GM23248 (cell line): ENCODE measurements at regions not wholly inside any gene's neighbourhood (a gene's known extent, or its start where the extent isn't known, plus 50 kb on each side); places are given as distances from the start of the nearest gene placed in this dataset.
A peak's percentile ranks its signal among the peaks of the same experiment; 100 is the strongest.

Experiments used
- DNase-seq: peaks from one replicate; pipeline ENCODE4 v3.0.0-alpha.2; 2015
- H2AFZ ChIP-seq: fragments of 200-600 bp; sonication (generic); 2 replicates; pipeline ENCODE4 v1.6.1; 2016; ENCODE audit warnings: antibody characterized with exemption
- H3F3A ChIP-seq: fragments of 200-600 bp; sonication (generic); 2 replicates; pipeline ENCODE4 v1.6.1; 2016; ENCODE audit warnings: mild to moderate bottlenecking, antibody characterized with exemption, mixed run types; ENCODE audit not compliant: insufficient read depth
- H3K27ac ChIP-seq: fragments of 200-600 bp; sonication (generic); 2 replicates; pipeline ENCODE4 v1.5.1; 2016; ENCODE audit warnings: mild to moderate bottlenecking
- H3K27me3 ChIP-seq: fragments of 200-600 bp; sonication (generic); replicated peaks from 2 replicates; pipeline ENCODE4 v1.6.1; 2016; ENCODE audit warnings: mild to moderate bottlenecking; ENCODE audit not compliant: insufficient read depth
- H3K36me3 ChIP-seq: fragments of 200-600 bp; sonication (generic); 2 replicates; pipeline ENCODE4 v1.6.1; 2016; ENCODE audit warnings: low read depth, mild to moderate bottlenecking
- H3K4me1 ChIP-seq: fragments of 200-600 bp; sonication (generic); 2 replicates; pipeline ENCODE4 v1.6.1; 2016; ENCODE audit warnings: mild to moderate bottlenecking; ENCODE audit not compliant: insufficient read depth
- H3K4me2 ChIP-seq: fragments of 200-600 bp; sonication (generic); one replicate; pipeline ENCODE4 v1.6.1; 2016; ENCODE audit warnings: mild to moderate bottlenecking; ENCODE audit not compliant: unreplicated experiment
- H3K4me3 ChIP-seq: fragments of 200-600 bp; sonication (generic); 2 replicates; pipeline ENCODE4 v1.5.1; 2016; ENCODE audit warnings: mild to moderate bottlenecking
- H3K79me2 ChIP-seq: fragments of 200-600 bp; sonication (generic); 2 replicates; pipeline ENCODE4 v1.6.1; 2016; ENCODE audit warnings: mild to moderate bottlenecking; ENCODE audit not compliant: insufficient read depth
- H3K9ac ChIP-seq: fragments of 200-600 bp; sonication (generic); 2 replicates; pipeline ENCODE4 v1.6.1; 2016; ENCODE audit warnings: mild to moderate bottlenecking
- H3K9me2 ChIP-seq: fragments of 200-600 bp; sonication (generic); 2 replicates; pipeline ENCODE4 v1.6.1; 2016; ENCODE audit warnings: mixed run types, mild to moderate bottlenecking, moderate library complexity; ENCODE audit not compliant: insufficient read depth
- H3K9me3 ChIP-seq: fragments of 200-600 bp; sonication (generic); one replicate; pipeline ENCODE4 v1.6.1; 2017; ENCODE audit warnings: low read depth
- H4K20me1 ChIP-seq: fragments of 200-600 bp; sonication (generic); 2 replicates; pipeline ENCODE4 v1.6.0; 2016; ENCODE audit not compliant: insufficient read depth
- EZH2 ChIP-seq: fragments of 200-600 bp; sonication (generic); IDR thresholded peaks from 2 replicates; pipeline ENCODE4 v1.6.1; 2018; ENCODE audit warnings: antibody characterized with exemption, mild to moderate bottlenecking; ENCODE audit not compliant: insufficient read depth, poor library complexity, severe bottlenecking
- EZH2phosphoT487 ChIP-seq: fragments of 200-600 bp; sonication (generic); IDR thresholded peaks from 2 replicates; pipeline ENCODE4 v1.6.1; 2018; ENCODE audit warnings: antibody characterized with exemption, moderate library complexity, mild to moderate bottlenecking, low read depth; ENCODE audit not compliant: insufficient read depth
- WGBS, 2 experiments: methylation state at CpG; one replicate each; pipeline ENCODE4 v1.1.6; 2015 to 2017; ENCODE audit warnings: low lambda C conversion rate in 2 of 2, low coverage in 1 of 2; ENCODE audit errors: missing lambda C conversion rate in 2 of 2; 5-methylcytosine and 5-hydroxymethylcytosine counted together
- in situ Hi-C: fragments of 300-500 bp; cut with MboI; formaldehyde crosslinking; loops from 2 replicates; pipeline ENCODE4 v1.15.0; 2020

GRCh38 chr12:69000540-69001243 is 67.7 kb upstream of the CPM start:
- Histone ChIP-seq H2AFZ (peak overlapping the region; percentile 67), H3K27ac (peak overlapping the region; percentile 78), H3K9ac (peak overlapping the region; percentile 37), H3K9me3 (no peaks in the 10 kb centered on the region), H3K9me2 (no peaks in the 10 kb centered on the region; the same call in 1 of the 2 replicates), H3K79me2 (no peaks in the 10 kb centered on the region), H3K4me2 (peak overlapping the region; percentile 48), H3F3A (peaks cover 17% of the 10 kb centered on the region), H3K4me3 (no peak overlapping the region; the same call in 1 of the 2 replicates), H3K36me3 (no peaks in the 10 kb centered on the region), H3K4me1 (peaks cover 18% of the 10 kb centered on the region), H4K20me1 (no peaks in the 10 kb centered on the region), H3K27me3 (no peaks in the 10 kb centered on the region)
- 37 to 43% methylated on average over 2 of the region's 2 CpGs for WGBS, 2 experiments
- peak; percentile 77 for DNase-seq
- TF ChIP-seq EZH2 = no peak
- TF ChIP-seq EZH2phosphoT487 = no peak
- in situ Hi-C loops = no loop called here

DNA sequence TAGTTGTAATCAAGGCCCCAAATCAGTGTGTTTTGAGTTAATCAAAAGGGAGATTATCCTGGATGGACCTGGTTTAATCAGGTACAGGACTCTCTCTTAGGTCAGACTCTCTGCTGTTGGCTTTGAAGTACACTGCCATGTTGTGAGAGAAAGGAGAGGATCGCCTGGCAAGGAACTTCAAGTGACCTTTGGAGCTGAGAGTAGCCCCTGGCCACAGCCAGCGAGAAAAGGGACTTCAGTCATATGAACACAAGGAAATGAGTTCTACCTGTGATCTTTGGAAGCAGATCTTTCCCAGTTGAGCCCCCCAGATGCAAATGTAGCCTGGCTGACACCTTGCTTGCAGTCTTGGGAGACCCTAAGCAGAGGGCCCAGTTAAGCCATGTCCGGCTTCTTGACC is 68.3 kb upstream of the CPM start:
- H2AFZ ChIP-seq = peak overlapping the region; percentile 67
- H3K27ac ChIP-seq = peak overlapping the region; percentile 78
- H3K4me1 ChIP-seq = peaks cover 20% of the 10 kb centered on the region
- in situ Hi-C loops = no loop called here
- H3K9me2 ChIP-seq = no peaks in the 10 kb centered on the region; the same call in 1 of the 2 replicates
- no peaks in the 10 kb centered on the region for H3K79me2 ChIP-seq
- DNase-seq = no peak
- H3K9ac ChIP-seq = peak overlapping the region; percentile 37; the same call in 1 of the 2 replicates
- no peak overlapping the region for H3K4me3 ChIP-seq
- H4K20me1 ChIP-seq = no peaks in the 10 kb centered on the region
- no peaks in the 10 kb centered on the region for H3K27me3 ChIP-seq
- TF ChIP-seq EZH2phosphoT487 (no peak), EZH2 (no peak)
- no peaks in the 10 kb centered on the region for H3K9me3 ChIP-seq
- peak overlapping the region; percentile 48 for H3K4me2 ChIP-seq
- WGBS, 2 experiments = 98 to 100% methylated on average over 3 of the region's 3 CpGs
- peaks cover 22% of the 10 kb centered on the region for H3F3A ChIP-seq
- no peaks in the 10 kb centered on the region for H3K36me3 ChIP-seq

DNA sequence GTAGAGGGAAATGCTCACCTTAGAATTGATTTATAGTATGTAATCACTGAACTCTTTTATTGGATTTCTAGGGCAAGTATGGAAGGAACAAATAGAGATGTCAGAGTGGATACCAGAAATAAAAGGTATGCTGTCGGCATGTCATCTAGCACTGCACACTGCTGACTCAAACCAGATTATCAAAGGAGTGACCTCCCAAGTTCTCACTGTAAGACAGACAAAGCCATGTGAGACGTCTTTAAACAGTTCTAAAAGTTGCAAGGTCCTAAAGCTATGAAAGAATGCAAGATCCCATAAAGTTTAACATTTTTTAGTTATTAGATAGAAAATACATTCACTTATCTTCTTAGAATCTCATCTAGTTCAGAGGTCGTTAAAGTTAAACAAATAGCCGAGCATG is 70.0 kb upstream of the CPM start:
- Histone ChIP-seq H4K20me1 (no peaks in the 10 kb centered on the region), H3K9me3 (no peaks in the 10 kb centered on the region), H3K4me2 (no peak overlapping the region), H3K27me3 (no peaks in the 10 kb centered on the region), H3K27ac (no peak overlapping the region), H2AFZ (no peak overlapping the region), H3K4me1 (peaks cover 36% of the 10 kb centered on the region), H3K9ac (no peak overlapping the region), H3K79me2 (no peaks in the 10 kb centered on the region), H3K4me3 (no peak overlapping the region), H3K9me2 (no peaks in the 10 kb centered on the region; the same call in 1 of the 2 replicates), H3K36me3 (no peaks in the 10 kb centered on the region), H3F3A (peaks cover 38% of the 10 kb centered on the region)
- no peak for TF ChIP-seq EZH2phosphoT487
- TF ChIP-seq EZH2 = no peak
- DNase-seq = no peak
- in situ Hi-C loops = no loop called here
- WGBS, 2 experiments = 76 to 77% methylated on average over 4 of the region's 4 CpGs

GRCh38 chr12:69003991-69004390 is 71.0 kb upstream of the CPM start:
- Histone ChIP-seq H3K27me3 (no peaks in the 10 kb centered on the region), H3F3A (peaks cover 46% of the 10 kb centered on the region), H3K79me2 (no peaks in the 10 kb centered on the region), H3K4me2 (no peak overlapping the region), H3K4me1 (peaks cover 42% of the 10 kb centered on the region), H2AFZ (no peak overlapping the region), H3K27ac (no peak overlapping the region), H3K36me3 (no peaks in the 10 kb centered on the region), H3K4me3 (no peak overlapping the region), H3K9me3 (no peaks in the 10 kb centered on the region), H3K9me2 (no peaks in the 10 kb centered on the region), H4K20me1 (no peaks in the 10 kb centered on the region), H3K9ac (no peak overlapping the region)
- no peak for DNase-seq
- in situ Hi-C loops = no loop called here
- WGBS, 2 experiments = 75 to 82% methylated on average over 2 of the region's 2 CpGs
- TF ChIP-seq EZH2phosphoT487 (no peak), EZH2 (no peak)
